BJ (cell line): ENCODE measurements at regions not wholly inside any gene's neighbourhood (a gene's known extent, or its start where the extent isn't known, plus 50 kb on each side); places are given as distances from the start of the nearest gene placed in this dataset.

Source experiments
- CTCF ChIA-PET: fragments of 350-600 bp; formaldehyde crosslinking; extraction: SDS; loops from one replicate; lab custom pipeline; 2021; ENCODE audit warnings: antibody characterized with exemption, inconsistent platforms; lab: Yijun Ruan, JAX
- POLR2A ChIA-PET: fragments of 300-600 bp; sonication (Branson Sonifier 250); formaldehyde crosslinking; extraction: SDS; loops from one replicate; lab custom pipeline; 2021; ENCODE audit warnings: antibody characterized with exemption; lab: Charles Lee
- DNase-seq: peaks from one replicate; pipeline ENCODE4 v3.0.0-alpha.2; 2011; ENCODE audit warnings: low read depth
- H3K27me3 ChIP-seq: 2 replicates; pipeline ENCODE4 v1.6.0; 2011; ENCODE audit warnings: low read length; ENCODE audit not compliant: control insufficient read depth, insufficient read depth
- H3K36me3 ChIP-seq: 2 replicates; pipeline ENCODE4 v1.5.1; 2011; ENCODE audit warnings: low read length; ENCODE audit not compliant: control insufficient read depth, insufficient read depth
- H3K4me3 ChIP-seq: 2 replicates; pipeline ENCODE4 v1.5.1; 2011; ENCODE audit warnings: low read depth, mild to moderate bottlenecking, control low read depth, low read length
- CTCF ChIP-seq: IDR thresholded peaks from 2 replicates; pipeline ENCODE4 v1.5.1; 2011; ENCODE audit warnings: low read depth, mild to moderate bottlenecking, control low read depth, inconsistent platforms, low read length, moderate library complexity; ENCODE audit not compliant: insufficient read depth

GRCh38 chr18:30556112-30556511 lies 486.4 kb downstream of the DSC3 start:
- Histone ChIP-seq H3K27me3 (no peaks in the 10 kb centered on the region), H3K36me3 (no peaks in the 10 kb centered on the region), H3K4me3 (no peak overlapping the region)
- POLR2A ChIA-PET: no interaction called here
- TF ChIP-seq CTCF: no peak
- DNase-seq: no peak
- CTCF ChIA-PET: no interaction called here

DNA sequence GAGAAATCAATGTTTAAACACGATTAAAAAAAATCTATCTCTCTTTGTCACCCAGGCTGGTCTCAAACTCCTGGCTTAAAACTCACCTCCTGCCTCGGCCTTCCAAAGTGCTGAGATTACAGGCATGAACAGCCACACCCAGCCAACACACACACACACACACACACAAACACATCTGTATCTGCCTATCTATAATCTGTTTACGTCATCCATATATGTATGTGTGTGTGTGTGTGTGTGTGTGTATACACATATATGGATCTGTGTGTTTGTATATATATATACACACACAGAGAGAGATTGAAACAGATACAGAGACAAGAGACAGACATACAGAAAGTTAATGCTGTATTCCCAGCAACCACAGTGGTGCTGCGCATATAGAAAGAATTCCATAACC lies 497.1 kb downstream of the DSC3 start:
- TF ChIP-seq CTCF: no peak
- DNase-seq: no peak
- Histone ChIP-seq H3K36me3 (no peaks in the 10 kb centered on the region), H3K27me3 (no peaks in the 10 kb centered on the region), H3K4me3 (no peak overlapping the region)
- ChIA-PET CTCF (no interaction called here), POLR2A (no interaction called here)

GRCh38 chr18:30544141-30544540 lies 498.4 kb downstream of the DSC3 start:
- Histone ChIP-seq H3K36me3 (no peaks in the 10 kb centered on the region), H3K4me3 (no peak overlapping the region), H3K27me3 (no peaks in the 10 kb centered on the region)
- no peak for DNase-seq
- POLR2A ChIA-PET: no interaction called here
- CTCF ChIA-PET: no interaction called here
- no peak for TF ChIP-seq CTCF

GRCh38 chr18:30533716-30534115 lies 508.8 kb downstream of the DSC3 start:
- no peak for TF ChIP-seq CTCF
- ChIA-PET POLR2A (no interaction called here), CTCF (no interaction called here)
- DNase-seq: no peak
- H3K36me3 ChIP-seq: no peaks in the 10 kb centered on the region
- no peak overlapping the region for H3K4me3 ChIP-seq
- H3K27me3 ChIP-seq: no peaks in the 10 kb centered on the region

DNA sequence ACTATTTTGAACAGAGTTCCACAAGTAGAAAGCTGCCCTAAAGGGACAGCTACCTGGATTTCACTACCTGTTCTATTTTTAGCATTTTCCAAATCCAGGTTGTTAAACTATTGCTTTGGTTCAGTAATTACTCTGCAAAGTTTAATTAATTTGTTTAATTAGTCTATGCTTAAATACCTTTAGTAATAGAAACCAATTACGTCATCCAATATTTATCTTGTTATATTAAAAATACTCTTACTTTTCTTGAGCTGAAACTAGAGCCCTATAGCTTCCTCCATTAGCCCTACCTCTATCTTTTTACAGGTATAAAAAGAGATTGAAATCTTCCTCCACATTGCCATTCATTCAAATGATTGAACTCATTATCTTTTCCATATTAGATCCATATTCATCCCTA lies 514.6 kb downstream of the DSC3 start:
- ChIA-PET CTCF (no interaction called here), POLR2A (no interaction called here)
- no peaks in the 10 kb centered on the region for H3K36me3 ChIP-seq
- DNase-seq: no peak
- H3K27me3 ChIP-seq: no peaks in the 10 kb centered on the region
- no peak for TF ChIP-seq CTCF
- H3K4me3 ChIP-seq: no peak overlapping the region
